ENCODE measurements at regions not wholly inside any gene's neighbourhood (a gene's known extent, or its start where the extent isn't known, plus 50 kb on each side); places are given as distances from the start of the nearest gene placed in this dataset.

DNA sequence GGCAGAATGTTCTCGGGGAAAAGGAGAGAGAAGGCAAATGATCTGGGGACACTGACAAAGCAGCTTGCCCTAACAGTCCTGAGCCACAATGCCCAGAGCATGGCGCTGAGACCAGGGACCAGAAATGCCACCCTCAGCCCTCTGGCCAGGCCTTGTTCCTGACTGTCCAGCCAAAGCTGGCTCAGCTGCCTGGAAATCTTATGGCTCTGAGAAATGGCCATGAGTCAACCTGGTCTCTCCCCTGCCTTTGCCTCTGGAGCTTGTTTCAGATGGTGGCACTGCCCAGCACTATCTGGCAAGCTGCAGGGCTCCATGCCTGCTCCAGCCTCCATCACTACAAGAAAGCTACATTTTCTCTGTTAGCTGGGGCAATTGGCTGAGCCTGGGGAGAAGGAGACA is 90.5 kb upstream of the PLXNA4 start:
- DNase-seq, result no peak

DNA sequence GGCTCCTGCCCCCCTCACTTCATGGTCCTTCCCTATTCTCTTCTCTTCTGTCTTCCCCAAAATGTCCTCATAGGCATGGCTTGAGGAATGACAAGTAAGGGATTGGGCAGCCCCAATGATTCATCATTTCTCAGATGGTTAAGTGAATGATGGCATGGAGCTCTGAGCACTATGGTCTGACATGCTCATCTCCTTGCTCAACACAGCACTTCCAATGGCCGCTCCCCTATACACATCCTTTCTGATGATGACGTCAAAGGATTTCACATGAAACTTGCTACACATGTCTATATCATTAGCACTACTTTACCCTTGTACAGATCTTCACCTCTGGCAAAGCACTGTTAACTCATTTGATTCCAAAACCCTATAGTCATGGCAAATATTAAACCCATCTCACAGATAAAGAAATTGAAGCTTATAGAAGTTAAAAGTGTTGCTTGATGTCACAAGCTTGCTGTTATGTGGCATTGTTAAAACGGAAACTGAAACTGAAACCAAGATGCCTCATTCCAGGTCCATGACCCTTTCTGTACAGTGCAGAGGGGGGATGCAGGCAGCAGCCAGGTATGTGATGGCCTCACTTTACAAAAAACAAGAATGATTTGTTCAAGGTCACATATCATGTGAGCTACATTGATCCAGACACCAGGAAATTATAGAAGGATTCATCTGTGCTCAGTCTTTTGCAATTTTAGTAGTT is 90.0 kb upstream of the PLXNA4 start:
- DNase-seq, result no peak

DNA sequence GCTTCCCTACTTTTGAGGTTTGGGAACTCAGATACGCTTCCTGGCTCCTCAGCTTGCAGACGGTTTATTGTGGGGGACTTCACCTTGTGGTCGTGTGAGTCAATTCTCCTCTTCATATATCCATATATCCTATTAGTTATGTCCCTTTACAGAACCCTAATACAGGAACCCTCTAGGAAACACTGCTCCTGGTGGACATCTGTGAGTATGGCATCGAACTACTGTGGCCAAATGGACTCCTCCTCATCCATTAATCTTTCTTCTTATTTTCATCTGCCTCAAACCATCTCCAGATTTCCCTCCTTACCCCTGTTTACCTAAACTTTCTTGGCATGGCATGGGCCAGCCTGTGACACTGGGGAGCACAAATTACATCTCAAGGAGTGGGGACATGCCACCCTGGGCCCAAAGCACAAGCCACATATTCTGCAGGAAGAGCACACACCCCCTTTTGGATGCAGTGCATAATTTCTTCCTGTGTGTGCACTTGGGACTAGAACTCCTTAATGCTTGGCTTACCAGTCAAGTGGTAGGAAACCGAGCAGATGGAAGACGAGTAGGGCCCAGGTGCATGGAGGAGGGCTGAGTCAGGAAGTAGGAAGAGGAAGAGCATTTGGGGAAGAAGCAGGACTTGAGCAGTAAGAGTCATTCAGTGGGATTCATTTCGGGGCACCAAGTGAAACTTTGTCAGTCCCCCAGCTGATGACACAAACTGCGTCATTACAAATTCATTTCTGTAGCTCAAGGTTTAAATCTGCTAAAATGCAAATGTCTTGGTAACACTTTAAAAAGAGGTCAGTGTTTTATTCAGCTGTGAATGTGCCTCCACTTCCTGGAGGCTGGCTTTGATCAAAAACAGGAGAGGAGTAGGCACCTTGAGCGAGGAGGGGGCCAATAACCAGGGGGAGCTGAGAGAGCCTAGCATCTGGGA is 80.8 kb upstream of the PLXNA4 start:
- peak; percentile 76 for DNase-seq

DNA sequence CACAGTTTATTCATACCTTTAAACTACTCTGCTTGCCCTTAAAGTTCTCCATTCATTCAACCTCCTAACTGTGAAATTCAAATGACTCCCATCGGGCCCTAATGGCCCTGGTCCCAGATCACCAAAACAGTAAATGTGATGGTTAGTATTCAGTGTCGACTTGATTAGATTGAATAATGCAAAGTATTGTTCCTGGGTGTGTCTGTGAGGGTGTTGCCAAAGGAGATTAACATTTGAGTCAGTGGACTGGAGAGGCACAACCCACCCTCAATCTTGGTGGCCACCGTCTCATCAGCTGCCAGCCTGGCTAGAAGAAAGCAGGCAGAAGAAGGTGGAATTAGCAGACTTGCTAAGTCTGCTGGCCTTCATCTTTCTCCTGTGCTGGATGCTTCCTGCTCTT is 80.1 kb upstream of the PLXNA4 start:
- no peak for DNase-seq

DNA sequence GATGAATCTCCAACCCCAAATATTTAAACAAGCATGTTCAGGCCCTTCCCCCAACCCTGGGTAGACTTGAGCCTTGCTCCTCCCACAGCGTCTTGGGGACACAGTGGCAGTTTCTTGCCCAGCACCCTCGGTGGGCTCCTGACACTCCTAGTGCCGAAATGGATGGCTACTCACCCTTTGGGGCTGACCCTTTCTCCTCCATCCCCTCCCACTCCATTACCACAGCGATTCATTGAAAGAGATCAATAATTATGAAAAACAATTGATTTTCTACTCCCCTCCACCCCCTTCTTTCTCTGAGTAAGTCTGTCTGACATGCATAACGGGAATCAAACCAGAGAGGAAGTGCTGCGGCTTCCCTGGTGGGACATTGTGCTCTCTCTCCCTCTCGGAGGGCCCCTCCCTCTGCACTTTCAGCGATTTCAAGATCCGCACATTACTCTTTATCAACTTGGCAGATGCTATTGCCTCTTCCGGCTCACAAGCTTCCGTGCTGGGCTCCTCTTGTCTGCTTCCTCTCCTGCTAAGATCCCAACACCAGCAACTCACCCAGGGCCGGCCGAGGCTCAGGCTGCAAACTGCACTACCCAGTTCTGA is 79.0 kb upstream of the PLXNA4 start:
- DNase-seq, result peak; percentile 90

DNA sequence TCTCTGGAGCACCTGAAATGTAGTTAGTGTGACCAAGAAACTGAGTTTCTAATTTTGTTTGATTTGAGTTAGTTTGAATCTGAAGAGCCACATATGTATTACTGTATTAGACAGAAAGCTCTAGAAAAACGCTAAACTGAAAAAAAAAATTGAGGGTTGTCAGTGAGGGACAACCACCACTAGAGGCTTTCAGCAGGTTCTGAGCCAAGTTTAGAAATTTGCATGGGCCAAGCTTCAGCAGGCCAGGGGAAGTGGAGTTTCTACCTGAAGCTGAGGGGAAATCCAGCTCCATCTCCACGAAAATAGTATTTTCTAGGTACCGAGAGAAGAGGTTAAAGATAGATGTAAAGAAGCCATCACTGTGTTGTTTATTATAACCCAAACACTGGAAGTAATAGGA is 77.9 kb upstream of the PLXNA4 start:
- peak; percentile 73 for DNase-seq

DNA sequence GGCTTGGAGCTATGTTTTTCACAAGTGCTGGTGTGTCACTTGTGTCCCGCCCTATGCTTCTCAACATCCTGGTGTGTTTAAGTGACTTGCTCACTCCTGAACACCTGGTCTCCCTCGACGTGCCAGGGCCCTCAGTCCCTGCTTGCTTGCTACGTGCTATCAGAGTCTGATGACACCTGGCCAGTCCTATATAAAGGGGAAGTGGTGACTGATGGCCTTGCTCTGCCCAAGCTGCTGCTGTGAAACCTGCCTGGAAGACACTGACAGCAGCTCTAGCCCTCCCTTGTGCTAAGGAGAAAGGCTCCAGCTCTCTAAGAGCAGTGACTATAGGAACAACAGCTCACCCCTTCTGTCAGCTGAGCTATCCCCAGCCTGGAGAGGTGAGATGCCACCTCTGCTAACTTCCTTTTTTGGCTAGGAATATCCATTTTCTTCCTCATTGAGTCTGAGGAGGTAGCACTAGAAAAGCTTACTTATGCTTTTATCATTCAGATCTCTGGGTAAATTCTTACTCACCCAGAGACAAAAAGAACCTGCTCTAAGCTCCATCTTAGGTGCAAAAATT is 77.2 kb upstream of the PLXNA4 start:
- peak; percentile 42 for DNase-seq

DNA sequence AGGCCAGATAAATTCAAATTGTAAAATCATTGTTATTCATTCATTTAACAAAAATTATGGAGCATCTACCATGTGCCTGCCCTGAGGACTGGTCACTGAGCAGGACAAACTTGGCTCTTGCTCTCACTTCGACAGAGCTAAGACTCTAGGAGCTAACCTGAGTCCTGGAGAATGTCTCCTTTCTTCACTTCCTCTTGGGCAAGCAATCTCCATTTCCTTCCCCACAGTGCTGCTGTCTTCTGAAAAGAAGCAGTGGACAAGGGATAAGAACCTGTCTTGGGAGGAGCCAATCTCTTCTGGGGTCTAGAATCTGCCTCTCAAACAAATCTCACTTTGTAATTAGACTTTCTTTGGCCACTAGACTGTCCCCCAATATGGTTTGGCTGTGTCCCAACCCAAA is 76.2 kb upstream of the PLXNA4 start:
- DNase-seq, result no peak

DNA sequence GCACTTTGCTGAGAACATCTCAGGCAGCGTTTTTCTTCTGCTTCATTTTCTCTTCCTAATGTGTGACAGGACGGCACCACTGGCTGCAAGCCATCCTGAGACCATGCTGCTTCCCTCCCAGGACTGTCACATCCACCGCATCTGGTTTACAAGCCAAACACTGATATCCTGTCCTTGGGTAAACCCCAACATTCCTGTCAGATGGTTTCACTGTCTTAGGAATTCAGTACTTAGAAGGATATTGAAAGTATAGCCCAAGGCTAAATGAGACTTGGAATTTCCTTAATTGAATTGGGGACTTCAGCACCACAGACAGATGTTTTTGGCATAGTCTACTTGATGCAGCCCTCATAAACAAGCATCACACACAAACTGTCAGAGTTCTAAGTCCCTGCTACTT is 74.2 kb upstream of the PLXNA4 start:
- no peak for DNase-seq

DNA sequence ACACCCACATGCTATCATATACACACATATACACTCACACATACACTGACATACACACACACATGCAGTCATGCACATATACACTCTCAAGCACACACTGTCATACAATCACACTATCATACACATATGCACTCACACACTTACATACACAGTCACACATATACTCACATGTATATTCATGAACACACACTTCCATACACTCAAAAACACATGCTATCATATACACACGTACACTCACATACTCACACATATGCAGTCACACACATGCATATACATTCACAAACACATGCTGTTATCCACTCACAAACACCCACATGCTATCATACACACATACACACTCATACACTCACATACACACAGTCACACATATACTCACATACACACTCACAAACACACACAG is 71.0 kb upstream of the PLXNA4 start:
- DNase-seq, result no peak

DNA sequence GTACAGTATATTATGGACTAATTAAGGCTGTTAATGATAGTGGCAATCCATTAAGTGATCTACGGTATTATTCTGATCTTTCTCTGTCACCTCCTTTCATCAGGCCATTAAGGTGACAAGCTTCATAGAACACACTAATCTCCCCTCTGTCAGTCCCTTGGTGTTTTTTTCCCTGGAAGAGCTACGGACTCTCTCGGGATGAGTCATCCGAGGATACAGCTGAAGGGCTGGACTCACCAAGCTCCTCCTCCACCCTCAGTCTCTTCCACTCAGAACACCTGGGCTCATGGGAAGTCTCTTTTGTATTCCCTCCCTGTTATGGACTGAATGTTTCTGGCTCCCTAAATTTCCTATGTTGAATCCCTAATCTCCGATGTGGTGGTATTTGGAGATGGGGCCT is 69.8 kb upstream of the PLXNA4 start:
- no peak for DNase-seq

DNA sequence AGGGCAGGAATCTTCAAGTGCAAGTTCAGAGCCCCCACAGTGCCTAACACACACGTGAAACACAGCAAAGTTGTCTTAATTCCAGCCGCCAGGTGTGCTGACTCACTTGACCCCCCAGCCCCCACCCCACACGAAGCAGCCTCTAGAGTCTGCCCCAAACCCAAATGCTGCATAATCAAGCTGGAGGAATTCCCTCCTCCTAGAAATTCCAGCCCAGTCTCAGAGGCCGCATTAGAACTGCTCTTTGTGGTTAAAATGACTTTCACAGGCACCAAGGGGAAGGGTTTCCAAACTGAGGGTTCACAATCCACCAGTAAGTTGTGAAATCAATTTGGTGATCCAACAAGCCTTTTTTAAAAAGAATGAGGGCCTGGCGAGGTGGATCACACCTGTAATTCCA is 67.0 kb upstream of the PLXNA4 start:
- DNase-seq, result no peak

DNA sequence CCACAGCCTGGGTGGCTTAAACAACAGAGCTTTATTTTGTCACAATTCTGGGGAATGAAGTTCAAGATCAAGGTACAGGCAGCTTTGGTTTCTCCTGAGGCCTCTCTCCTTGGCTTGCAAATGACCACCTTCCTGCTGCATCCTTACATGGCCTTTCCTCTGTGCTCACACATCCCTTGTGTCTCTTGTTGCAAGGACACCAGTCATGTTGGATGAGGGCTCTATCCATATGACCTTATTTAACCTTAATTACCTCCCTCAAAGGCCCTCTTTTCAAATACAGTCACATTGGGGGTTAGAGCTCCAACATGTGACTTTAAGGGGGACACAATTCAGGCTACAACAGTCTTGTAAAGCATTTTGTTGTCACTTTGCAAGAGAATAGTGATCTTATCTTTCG is 65.0 kb upstream of the PLXNA4 start:
- no peak for DNase-seq

DNA sequence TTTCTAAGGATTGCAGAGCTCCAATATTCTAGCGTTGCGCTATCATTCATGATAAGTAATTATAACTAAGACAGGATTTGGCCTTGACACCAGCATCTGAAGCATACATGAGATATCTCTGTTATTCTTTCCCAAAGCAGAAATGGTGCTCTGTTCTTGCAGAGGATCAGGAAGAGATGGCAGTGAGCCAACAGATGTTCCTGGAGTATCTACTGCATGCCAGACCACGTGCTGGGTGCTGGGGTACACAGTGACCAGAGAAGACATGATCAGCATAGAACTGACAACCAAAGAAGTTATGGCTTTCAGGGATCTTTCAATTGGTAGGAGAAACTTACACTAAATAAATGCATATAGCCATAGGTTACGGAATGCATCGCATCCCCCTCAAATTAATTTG is 63.7 kb upstream of the PLXNA4 start:
- DNase-seq, result no peak

DNA sequence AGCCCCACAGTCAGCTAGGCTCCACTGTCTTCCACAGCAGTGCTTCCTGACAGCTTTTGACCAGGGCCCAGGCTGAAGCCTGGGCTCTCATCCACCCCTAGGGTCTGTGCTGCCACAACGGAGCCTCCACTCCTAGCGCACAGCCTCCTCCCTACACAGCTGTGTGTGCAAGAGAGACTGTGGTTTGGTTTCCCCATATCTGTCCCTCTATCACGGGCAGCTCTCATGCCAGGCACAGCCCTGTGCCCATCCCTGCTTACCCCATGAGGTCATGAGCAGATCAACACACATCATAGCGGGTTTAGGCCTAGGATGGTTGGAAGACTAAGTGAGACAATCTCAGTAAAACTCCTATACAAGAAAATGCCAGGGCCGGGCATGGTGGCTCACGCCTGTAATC is 61.7 kb upstream of the PLXNA4 start:
- DNase-seq, result peak; percentile 43

DNA sequence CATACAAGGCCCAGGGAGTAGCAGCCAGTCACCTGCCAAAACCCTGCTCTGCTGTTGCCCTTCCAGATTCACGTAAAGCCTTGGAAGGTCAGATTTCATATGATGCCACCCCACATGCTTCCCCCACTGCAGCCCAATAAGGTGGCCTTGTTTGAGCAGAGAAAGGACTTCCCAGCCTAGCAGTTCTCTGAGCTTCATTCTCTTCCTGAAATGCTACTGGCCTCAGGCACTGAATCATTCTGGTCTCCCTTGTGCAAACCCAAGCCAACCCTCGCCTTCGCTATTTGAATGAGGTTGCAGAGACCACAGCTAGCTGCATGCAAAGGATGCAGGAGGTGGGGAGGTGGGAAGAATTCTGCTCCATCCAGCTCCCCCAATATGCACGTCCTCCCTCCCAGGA is 60.3 kb upstream of the PLXNA4 start:
- DNase-seq, result no peak

DNA sequence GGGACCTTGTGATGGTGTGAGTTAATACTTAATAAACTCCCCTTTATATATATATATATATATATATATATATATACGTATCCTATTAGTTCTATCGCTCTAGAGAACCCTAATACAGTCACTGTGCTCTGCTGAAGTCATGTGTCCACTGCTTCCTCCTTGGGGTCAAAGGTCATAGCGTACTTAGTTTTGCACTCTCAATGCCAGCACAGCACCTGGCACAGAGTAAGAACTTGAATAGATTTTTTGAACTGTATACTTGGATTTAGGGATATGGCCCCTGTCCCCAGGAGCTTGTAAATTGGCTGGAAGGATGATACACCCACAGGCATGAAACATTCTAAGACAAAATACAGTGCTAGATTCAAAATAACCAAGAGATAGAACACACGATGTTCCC is 58.9 kb upstream of the PLXNA4 start:
- DNase-seq, result no peak

DNA sequence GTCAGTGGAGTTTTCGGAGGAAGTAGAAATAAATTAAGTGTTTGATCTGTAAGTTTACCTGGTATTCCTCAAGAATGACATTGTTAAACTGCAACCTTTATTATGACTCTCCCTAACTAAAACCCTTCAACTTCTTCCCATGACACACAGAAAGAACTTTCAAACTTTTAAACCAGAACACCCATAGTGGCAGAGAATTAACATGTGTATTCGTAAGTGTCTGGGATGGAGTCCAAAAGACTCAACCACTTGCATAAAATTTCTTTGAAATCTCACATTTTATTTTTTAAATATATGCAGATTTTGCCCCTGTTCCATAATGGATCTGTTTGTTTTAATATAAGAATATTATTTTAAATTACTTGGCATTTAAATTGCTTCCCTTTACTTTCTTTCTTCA is 54.6 kb upstream of the PLXNA4 start:
- DNase-seq, result no peak

Measured in hematopoietic multipotent progenitor cell treated with erythropoietin and hydrocortisone succinate and interleukin-3 and kit ligand, for 6 days (in vitro differentiated cells).